GM12872 (cell line): ENCODE measurements at regions not wholly inside any gene's neighbourhood (a gene's known extent, or its start where the extent isn't known, plus 50 kb on each side); places are given as distances from the start of the nearest gene placed in this dataset.

Experiments used
- TF ChIP-seq, protein P1 (sequence below): IDR thresholded peaks from 3 replicates; pipeline ENCODE4 v1.5.1; 2011; ENCODE audit warnings: low read depth, mild to moderate bottlenecking, low read length, moderate library complexity; ENCODE audit not compliant: insufficient read depth

DNA sequence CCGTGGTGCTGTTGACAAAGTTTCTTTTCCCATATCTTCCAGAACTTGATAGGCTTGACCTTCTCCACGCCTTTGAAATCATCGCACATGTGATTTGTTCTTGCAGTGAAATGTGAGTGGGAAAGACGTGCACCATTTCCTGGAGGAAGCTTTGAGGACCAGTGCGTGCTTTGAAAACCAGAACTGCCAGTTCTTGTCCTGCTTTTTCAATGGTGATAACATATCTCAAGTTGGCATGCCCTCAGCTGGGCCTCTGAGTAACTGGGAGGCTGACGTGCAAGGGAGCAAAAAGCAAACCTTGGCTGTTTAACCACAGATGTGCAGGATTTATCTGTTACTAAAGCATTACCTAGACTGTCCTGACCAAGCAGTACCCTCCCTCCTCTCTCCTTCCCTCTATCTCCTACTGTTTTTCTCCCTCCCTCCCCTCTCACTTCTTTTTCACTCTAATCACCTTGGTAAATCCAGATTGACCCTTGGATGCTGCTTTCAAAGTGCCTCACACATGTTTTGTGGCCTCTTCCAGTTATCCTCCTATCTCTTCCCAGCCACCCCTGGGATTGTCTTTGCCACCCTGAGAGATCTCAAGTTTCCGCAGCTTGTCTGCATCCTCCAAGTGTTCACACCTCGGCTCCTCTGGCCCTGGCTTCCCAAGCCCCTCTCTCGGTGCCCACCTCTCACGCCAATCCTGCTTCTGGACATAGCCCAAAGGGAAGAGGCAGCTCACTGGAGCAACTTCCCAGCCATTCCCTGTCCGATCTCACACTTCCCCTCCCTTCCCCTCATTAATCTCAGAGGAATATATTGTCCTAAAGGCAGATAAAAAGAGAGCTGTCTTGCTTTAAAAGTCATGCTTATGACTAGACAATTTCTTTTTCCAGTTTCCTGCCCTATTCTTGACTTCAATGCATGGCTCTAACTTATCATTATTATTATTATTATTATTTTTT, 198.3 kb downstream of the ERCC6L2 start:
- TF ChIP-seq, protein P1, sequence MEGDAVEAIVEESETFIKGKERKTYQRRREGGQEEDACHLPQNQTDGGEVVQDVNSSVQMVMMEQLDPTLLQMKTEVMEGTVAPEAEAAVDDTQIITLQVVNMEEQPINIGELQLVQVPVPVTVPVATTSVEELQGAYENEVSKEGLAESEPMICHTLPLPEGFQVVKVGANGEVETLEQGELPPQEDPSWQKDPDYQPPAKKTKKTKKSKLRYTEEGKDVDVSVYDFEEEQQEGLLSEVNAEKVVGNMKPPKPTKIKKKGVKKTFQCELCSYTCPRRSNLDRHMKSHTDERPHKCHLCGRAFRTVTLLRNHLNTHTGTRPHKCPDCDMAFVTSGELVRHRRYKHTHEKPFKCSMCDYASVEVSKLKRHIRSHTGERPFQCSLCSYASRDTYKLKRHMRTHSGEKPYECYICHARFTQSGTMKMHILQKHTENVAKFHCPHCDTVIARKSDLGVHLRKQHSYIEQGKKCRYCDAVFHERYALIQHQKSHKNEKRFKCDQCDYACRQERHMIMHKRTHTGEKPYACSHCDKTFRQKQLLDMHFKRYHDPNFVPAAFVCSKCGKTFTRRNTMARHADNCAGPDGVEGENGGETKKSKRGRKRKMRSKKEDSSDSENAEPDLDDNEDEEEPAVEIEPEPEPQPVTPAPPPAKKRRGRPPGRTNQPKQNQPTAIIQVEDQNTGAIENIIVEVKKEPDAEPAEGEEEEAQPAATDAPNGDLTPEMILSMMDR, result no peak

DNA sequence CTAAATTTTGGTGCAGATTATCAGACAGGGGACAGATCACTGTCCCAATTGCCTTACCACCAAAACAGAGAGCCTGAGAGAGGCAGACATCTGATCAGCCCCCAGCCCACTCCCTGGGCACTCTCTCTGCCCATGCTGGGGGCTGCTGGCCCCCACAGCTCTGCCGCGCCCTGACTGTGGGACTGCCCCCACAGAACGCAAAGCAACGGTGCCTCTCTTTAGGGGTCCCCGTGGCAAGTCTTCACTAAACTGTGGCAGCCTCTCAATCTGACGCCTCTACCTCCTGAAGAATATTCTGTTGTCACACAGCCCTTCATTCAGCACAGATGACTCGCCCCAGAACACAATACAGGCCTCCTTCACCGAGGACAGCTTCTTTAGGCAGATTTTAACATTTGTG, 197.4 kb downstream of the ERCC6L2 start:
- TF ChIP-seq, protein P1, result no peak

GRCh38 chr9:96071815-96072124, 196.3 kb downstream of the ERCC6L2 start:
- TF ChIP-seq, protein P1, result no peak

GRCh38 chr9:96071076-96071814, 195.8 kb downstream of the ERCC6L2 start:
- TF ChIP-seq, protein P1, result peak; percentile 73

DNA sequence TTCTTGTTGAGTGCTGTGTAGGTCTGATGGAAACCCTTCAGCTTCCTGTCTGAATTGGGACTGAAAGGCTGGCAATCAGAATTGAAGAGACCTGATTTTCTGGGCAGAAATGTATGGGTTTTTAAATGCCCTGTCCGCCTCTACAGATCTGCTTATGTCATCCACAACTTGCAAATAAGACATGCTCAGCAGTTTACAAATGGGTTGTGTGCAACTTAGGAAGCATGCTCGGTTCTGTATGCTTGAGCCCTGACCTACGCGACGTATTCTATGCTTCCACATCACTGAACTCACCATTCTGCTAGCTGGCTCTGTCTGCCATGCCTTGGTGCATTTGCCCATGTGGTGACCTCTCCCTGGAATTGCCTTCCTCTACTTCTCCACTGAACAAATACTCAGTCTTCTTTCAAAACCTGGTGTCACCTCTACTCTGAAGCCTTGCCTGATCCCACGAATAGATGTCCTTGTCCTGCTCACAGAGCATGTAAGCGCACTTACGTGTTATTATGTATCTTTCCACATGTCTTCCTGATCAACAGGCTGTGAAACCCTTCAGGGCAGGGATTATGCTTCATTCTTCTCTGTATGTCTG, 194.2 kb downstream of the ERCC6L2 start:
- TF ChIP-seq, protein P1, result no peak

- TF ChIP-seq, protein P1, result no peak
Measured at GRCh38 chr9:96068511-96068910, 193.0 kb downstream of the ERCC6L2 start.

GRCh38 chr9:96067600-96067999, 192.1 kb downstream of the ERCC6L2 start:
- TF ChIP-seq, protein P1, result no peak
